ENCODE measurements at regions not wholly inside any gene's neighbourhood (a gene's known extent, or its start where the extent isn't known, plus 50 kb on each side); places are given as distances from the start of the nearest gene placed in this dataset.
A peak's percentile ranks its signal among the peaks of the same experiment; 100 is the strongest.

GRCh38 chr12:83841620-83842019, 1071.0 kb downstream of the SLC6A15 start:
- no peak for DNase-seq

- peak in 2 of 56 donors; percentile 2 to 7 for DNase-seq
Observed at GRCh38 chr12:83827860-83828259, 1084.7 kb downstream of the SLC6A15 start.

GRCh38 chr12:83827193-83827592, 1085.4 kb downstream of the SLC6A15 start:
- DNase-seq, result no peak

DNA sequence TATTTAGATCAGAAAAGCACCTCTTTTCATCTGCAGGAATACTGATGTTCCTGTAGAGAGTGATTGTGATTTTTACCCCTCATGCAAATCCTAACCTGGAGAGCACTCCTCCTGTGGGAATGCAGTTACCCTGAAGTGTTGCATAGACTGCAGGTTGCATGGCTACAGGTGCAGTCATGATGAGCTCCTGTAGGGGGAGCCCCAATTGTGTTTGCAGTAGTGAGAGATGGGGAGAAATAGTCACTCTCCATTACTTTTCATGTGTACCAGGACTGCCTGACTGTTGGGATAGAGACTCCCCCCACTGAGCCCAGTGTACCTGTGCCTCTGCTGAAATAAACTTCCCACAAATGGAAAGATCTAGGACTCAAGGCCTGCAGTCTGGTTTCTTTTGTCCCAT, 1086.5 kb downstream of the SLC6A15 start:
- peak in 7 of 56 donors; percentile 1 to 28 (median 7) for DNase-seq

GRCh38 chr12:83823386-83824045, 1089.1 kb downstream of the SLC6A15 start:
- DNase-seq, result peak in 12 of 56 donors; percentile 8 to 41 (median 26)

DNA sequence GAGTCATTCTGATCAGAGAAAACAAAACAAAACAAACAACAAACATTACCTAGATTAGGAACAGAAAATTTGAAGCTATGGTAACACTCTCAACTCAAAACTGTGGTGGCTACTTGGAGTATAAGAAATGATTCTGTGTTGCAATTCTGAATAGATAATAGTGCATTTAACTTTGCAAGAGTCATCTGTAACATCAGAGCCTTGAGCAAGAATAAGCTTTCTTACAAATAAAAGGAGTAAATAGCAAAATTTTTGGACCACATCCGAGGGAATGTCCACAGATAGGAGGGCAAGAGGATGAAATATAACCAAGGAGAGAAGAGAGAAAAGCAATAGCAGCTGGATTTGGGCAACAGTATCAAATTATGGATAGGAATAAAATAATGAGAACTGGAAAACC, 1090.6 kb downstream of the SLC6A15 start:
- no peak for DNase-seq

DNA sequence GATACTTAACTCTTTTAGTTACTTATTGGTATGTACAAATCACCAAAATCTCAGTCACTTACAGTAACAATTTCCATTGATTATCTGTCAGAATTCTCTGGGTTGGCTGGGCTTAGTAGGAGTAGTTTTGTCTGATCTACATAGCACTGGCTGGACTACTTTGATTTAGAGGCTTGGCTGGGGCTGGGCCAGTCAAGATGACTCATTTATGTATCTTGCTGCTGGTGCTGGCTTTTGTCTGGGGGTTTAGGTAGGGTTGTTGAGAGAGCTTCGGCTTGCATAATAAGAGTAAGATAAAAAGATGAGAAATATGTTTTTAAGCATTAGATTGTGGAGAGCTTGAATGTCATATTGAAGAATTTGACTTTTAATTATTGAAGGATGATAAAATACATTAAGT, 1093.7 kb downstream of the SLC6A15 start:
- no peak for DNase-seq

GRCh38 chr12:83817730-83818129, 1094.9 kb downstream of the SLC6A15 start:
- DNase-seq, result no peak

DNA sequence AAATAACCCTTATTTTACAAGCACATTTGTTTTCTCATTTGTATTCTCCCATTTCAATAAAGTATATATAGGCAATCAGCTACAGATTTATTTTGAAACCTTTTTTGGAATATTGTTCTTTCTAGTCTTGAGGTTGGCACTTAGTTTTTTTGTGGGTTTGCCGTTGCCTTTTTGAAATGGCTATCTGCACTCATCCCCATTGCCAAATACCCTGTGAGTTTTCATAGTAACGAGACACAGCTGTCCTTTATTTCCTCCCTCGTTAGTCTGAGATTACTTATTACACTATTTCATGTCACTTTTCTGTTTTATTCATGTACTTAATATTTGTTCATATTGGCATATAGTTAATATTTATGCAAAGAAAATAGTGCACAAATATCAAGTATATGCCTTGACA, 1104.0 kb downstream of the SLC6A15 start:
- no peak for DNase-seq

GRCh38 chr12:83807871-83808270, 1104.7 kb downstream of the SLC6A15 start:
- DNase-seq, result no peak

DNA sequence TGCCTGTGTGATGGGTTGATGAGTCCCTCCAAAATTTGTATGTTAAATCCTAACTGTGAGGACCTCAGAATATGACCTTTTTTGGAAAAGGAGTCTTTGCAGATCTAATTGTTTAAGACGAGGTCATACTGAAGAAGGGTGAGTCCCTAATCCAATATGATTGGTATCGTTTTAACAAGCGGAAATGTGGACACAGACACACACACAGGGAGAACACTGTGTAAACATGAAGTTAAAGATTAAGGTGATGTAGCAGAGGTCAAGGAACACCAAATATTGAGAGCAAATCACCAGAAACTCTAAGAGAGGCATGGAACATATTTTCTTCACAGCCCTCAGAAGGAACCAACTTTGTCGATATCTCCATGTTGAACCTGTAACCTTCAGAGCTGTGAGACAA, 1106.7 kb downstream of the SLC6A15 start:
- DNase-seq, result no peak

DNA sequence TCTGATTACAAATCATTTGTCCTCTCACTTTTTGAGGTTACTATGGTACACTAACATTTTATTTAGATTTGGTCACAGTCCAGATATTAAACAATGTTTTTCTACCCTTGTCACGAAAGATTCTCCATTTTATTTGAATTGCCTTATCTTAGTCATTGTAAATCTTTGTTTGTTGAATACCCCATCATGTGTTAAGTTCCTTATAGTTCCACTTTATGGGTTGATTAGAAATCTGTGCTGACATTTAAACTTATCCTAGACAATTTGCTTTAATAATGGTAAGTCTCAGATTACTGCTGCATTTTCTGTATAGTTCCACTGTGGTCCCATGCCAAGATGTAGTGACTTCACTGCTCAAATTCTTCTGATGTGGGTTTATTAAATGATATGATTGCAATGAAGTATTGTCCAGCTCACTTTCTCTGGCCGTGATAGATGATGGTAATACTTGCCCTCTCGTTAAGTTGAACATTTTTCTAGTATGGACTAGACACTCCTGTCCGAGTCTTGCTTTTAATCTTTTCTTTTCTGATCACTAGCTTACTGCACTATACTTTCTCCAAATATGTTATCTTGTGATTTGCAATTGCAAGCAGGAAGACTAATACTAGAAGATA, 1107.3 kb downstream of the SLC6A15 start:
- no peak for DNase-seq

DNA sequence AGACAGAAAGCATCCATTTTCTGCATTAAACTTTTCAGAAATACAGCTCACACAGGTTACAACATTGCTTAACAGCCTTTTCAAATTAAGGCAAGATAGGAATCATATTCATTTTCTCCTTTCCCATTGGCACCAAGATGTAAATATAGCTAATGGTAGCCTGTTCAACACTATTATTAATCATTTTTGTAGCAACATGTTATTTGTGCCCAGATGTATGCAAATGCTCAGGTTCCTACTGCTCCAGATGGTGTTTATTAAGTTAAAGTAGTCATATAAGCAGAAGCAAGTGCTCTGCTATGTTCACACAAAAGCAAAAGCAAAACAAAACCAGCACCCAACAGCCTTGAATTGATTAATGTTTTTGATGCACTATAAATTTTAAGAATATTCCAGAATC, 1110.6 kb downstream of the SLC6A15 start:
- no peak for DNase-seq

- DNase-seq, result no peak
Observed at GRCh38 chr12:83800022-83800421, 1112.6 kb downstream of the SLC6A15 start.

DNA sequence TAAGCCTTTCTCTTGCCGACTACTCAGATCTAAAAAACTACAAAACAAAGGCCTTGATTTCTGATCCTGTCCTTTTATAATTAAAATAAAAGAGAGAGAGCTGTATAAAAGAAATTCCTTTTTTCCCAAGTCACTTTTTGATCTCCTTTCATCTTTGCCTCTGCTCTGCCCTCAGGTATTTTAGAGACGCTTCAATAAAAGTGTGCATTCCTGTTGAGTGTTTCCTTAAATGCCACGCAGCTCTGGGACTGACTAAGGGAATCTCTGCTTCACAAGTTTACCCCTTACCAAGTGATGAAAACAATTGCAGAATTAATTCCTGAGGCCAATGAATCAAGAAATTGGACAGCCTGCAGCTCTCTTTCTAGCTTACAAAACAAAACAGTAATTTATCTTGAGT, 1109.8 kb downstream of the TMTC2 start:
- no peak for DNase-seq

DNA sequence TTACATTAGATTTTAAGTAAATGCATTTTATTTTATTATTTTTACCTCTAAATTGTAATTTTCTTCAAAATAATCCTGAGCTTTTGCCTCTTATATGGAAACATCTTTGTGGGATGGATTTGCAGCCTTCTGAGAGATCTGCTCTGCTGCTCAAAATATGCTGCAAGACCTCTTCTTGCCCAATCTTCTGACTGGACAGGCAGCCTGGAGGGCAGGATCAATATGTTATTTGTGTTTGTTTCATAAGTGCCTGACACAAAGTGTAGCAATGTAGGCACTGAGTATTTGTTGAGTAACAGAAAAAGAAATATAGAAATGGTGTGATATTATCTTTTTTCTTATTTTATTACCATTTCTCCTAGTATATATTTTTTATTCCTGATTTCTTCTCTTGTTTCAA, 1106.9 kb downstream of the TMTC2 start:
- no peak for DNase-seq

DNA sequence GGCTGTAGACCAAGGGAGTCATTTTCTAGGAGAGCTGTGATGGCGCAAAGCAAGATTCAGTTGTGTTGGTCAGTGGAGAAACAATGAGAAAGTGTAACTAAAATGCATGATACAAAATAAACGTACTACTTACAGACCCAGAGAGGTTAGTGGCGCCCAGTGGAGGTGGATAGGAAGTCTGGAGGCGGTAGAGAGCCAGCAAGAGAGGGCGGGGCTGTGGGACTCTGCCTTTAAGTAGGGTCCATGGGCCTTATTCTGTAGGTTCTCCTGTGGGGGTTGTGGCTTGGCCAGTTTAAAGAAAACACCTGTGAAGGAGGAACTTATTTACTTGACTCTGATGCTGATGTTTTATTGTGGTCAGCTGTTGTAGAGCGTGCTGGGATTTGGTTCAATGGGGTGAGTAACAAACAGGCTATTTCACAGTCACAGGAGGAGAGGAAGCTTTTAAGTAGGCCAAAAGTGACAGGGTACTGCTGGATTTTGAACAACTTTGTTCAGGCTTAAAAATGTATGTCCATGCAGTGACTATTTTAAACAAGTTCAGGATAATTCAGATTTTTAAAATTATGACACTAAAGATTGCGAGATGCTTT, 1097.7 kb downstream of the TMTC2 start:
- no peak for DNase-seq

GRCh38 chr12:83779526-83779925, 1092.8 kb downstream of the TMTC2 start:
- no peak for DNase-seq

GRCh38 chr12:83769151-83769550, 1082.4 kb downstream of the TMTC2 start:
- DNase-seq, result no peak

DNA sequence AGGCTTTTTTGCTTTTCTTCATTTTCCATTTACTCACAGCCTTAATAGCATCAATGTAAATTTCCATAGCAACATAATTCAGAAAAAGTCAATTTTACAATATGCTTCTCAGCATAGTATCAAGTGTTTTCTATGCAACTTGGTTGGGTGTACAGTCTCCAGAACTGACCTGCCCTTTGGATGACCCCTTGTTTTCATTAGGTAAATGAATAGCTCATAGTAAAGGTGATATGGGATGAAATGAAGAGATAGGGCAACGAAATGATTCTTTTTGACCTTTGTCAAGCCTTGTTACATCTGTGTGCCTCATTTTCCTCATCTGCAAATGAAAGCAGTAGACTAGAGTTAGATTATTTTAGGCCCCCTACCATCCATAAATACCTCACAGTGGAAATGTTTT, 1081.0 kb downstream of the TMTC2 start:
- DNase-seq, result no peak

GRCh38 chr12:83763425-83763824, 1076.7 kb downstream of the TMTC2 start:
- no peak for DNase-seq

- no peak for DNase-seq
Observed at GRCh38 chr12:83759906-83760305, 1073.2 kb downstream of the TMTC2 start.

Data from amygdala (tissue), 56 donors.